ENCODE measurements at regions not wholly inside any gene's neighbourhood (a gene's known extent, or its start where the extent isn't known, plus 50 kb on each side); places are given as distances from the start of the nearest gene placed in this dataset.
"Not testable (repeated sequence)": the region's sequence is repeated elsewhere in the genome, so short reads cannot be mapped to it uniquely, and the experiment has no call there.

DNA sequence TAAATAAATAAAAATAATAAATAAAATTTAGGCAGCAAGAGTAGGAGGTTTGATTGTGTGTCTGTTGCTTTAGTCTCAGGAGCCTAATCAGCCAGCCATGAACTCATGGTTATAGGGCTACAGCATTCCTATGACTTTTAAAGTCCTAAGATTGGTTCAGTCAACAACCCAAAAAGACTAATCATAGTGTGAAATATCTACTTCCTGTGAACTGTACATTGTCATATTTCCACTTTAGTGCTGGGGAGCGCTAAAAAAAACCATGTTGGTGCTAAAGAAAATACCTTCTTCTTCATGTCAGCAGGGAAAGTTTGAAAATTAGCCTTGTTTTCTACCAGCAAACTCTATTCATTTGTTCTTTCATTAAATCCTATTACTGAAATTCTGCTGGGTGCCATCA is 521.6 kb downstream of the RNF144A start:
- DNase-seq (no peak), ATAC-seq (ENCODE audit: low read depth in 2 of 2) (no peak)
- Histone ChIP-seq H3K9me3 (ENCODE audit: control insufficient read depth in 2 of 2, low read length in 2 of 2) (no peaks in the 10 kb centered on the region), H3K4me1 (ENCODE audit: control insufficient read depth, insufficient read depth, low read length, poor library complexity, severe bottlenecking) (no peaks in the 10 kb centered on the region), H3K27ac (ENCODE audit: insufficient read depth, low read length, poor library complexity, severe bottlenecking) (no peak overlapping the region), H3K36me3 (ENCODE audit: control insufficient read depth, insufficient read depth, low read length) (no peaks in the 10 kb centered on the region), H3K27me3 (ENCODE audit: control insufficient read depth, insufficient read depth, low read length) (no peaks in the 10 kb centered on the region), H3K4me3 (ENCODE audit: low read depth, low read length) (no peak overlapping the region)
- peaks cover 16% of the 10 kb centered on the region for H3K27me3 Mint-ChIP-seq
- H3K9me3 Mint-ChIP-seq = peaks cover 0 to 4% (median 0%) of the 10 kb centered on the region in 7 donors
- H3K27ac Mint-ChIP-seq = no peak overlapping the region
- H3K4me3 Mint-ChIP-seq = no peak overlapping the region
- H3K4me1 Mint-ChIP-seq = no peaks in the 10 kb centered on the region
- H3K36me3 Mint-ChIP-seq = no peaks in the 10 kb centered on the region

- no peaks in the 10 kb centered on the region for H3K4me1 ChIP-seq (ENCODE audit: control insufficient read depth, insufficient read depth, low read length, poor library complexity, severe bottlenecking)
- no peak for ATAC-seq (ENCODE audit: low read depth in 2 of 2)
- H3K27me3 ChIP-seq (ENCODE audit: control insufficient read depth, insufficient read depth, low read length) = no peaks in the 10 kb centered on the region
- Mint-ChIP-seq H3K4me1 (no peaks in the 10 kb centered on the region), H3K4me3 (no peak overlapping the region), H3K27me3 (peaks cover 15% of the 10 kb centered on the region), H3K27ac (no peak overlapping the region), H3K36me3 (no peaks in the 10 kb centered on the region), H3K9me3 (peaks cover 0 to 4% (median 0%) of the 10 kb centered on the region in 7 donors)
- H3K4me3 ChIP-seq (ENCODE audit: low read depth, low read length) = no peak overlapping the region
- DNase-seq = no peak
- no peaks in the 10 kb centered on the region for H3K36me3 ChIP-seq (ENCODE audit: control insufficient read depth, insufficient read depth, low read length)
- H3K9me3 ChIP-seq (ENCODE audit: control insufficient read depth in 2 of 2, low read length in 2 of 2) = no peaks in the 10 kb centered on the region
- H3K27ac ChIP-seq (ENCODE audit: insufficient read depth, low read length, poor library complexity, severe bottlenecking) = no peak overlapping the region
These were observed 523.8 kb downstream of the RNF144A start for GRCh38 chr2:7440977-7441376.

GRCh38 chr2:7441841-7442240 is 524.6 kb downstream of the RNF144A start:
- not testable (repeated sequence) for H3K4me3 Mint-ChIP-seq; H3K4me1 ChIP-seq (ENCODE audit: control insufficient read depth, insufficient read depth, low read length, poor library complexity, severe bottlenecking); H3K27ac ChIP-seq (ENCODE audit: insufficient read depth, low read length, poor library complexity, severe bottlenecking); H3K36me3 Mint-ChIP-seq; H3K36me3 ChIP-seq (ENCODE audit: control insufficient read depth, insufficient read depth, low read length); H3K27me3 ChIP-seq (ENCODE audit: control insufficient read depth, insufficient read depth, low read length); H3K9me3 Mint-ChIP-seq; H3K27ac Mint-ChIP-seq; H3K4me1 Mint-ChIP-seq; H3K9me3 ChIP-seq (ENCODE audit: control insufficient read depth in 2 of 2, low read length in 2 of 2); DNase-seq; H3K27me3 Mint-ChIP-seq; ATAC-seq (ENCODE audit: low read depth in 2 of 2); H3K4me3 ChIP-seq (ENCODE audit: low read depth, low read length)

GRCh38 chr2:7444626-7445025 is 527.4 kb downstream of the RNF144A start:
- ATAC-seq (ENCODE audit: low read depth in 2 of 2) (no peak), DNase-seq (no peak)
- H3K27ac ChIP-seq (ENCODE audit: insufficient read depth, low read length, poor library complexity, severe bottlenecking) = no peak overlapping the region
- Mint-ChIP-seq H3K4me3 (no peak overlapping the region), H3K4me1 (no peaks in the 10 kb centered on the region), H3K27me3 (peaks cover 5% of the 10 kb centered on the region), H3K9me3 (peaks cover 0 to 4% (median 0%) of the 10 kb centered on the region in 7 donors), H3K27ac (no peak overlapping the region), H3K36me3 (no peaks in the 10 kb centered on the region)
- no peaks in the 10 kb centered on the region for H3K27me3 ChIP-seq (ENCODE audit: control insufficient read depth, insufficient read depth, low read length)
- H3K36me3 ChIP-seq (ENCODE audit: control insufficient read depth, insufficient read depth, low read length) = no peaks in the 10 kb centered on the region
- no peaks in the 10 kb centered on the region for H3K4me1 ChIP-seq (ENCODE audit: control insufficient read depth, insufficient read depth, low read length, poor library complexity, severe bottlenecking)
- no peaks in the 10 kb centered on the region for H3K9me3 ChIP-seq (ENCODE audit: control insufficient read depth in 2 of 2, low read length in 2 of 2)
- H3K4me3 ChIP-seq (ENCODE audit: low read depth, low read length) = no peak overlapping the region

DNA sequence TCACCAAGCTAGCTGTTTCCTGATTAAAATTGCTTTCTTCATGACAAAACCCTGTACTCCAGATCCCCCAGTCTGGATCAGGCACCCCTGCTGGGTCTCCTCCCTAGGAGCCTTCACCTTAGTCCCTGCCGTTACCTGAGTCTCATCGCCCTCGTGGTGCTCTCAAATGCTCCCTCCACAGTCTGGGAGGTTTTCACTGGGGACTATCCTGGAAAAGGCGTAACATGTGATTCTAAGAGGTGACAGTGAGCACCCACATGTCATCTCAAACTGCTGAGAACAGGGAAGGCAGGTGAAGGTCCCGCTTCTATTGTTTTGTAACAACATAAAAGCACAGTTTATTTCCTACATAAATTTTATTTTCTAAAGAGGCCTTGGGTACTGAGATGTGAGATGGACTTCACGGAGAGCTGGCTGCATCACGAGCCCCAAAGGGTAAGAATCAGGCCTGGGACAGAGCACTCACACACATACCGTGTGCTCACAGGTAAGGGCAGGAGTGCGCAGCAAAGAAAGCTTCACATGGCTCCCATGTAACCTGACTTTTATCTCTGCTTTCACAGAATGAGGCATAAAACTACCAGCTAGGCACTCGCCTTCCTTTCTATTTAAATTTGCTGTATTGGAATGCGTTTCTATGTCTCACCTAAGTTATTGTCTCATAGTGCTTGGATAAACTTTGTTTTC is 531.5 kb downstream of the RNF144A start:
- peaks cover 0 to 27% (median under 1%) of the 10 kb centered on the region in 4 donors for H3K4me1 Mint-ChIP-seq
- H3K36me3 Mint-ChIP-seq = no peaks in the 10 kb centered on the region

DNA sequence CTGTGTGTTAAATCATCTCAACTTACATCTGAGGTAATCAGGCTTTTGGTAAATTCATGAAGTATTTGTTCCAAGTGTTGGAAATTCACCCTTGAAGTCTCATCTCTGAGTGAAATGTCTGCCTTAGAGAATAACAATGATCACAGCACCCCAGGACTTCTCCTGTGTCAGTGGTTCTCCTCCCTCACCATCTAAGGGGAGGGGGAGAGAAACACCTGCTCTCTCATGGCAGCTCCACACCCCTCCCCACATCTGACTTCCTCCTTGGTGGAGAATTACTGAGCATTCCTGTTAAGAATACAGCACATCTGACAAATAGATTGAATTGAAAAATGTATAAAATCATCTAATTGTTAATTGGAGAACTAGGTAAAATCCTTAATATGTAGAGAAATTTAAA is 532.1 kb downstream of the RNF144A start:
- H3K36me3 Mint-ChIP-seq = no peaks in the 10 kb centered on the region
- DNase-seq (no peak), ATAC-seq (ENCODE audit: low read depth in 2 of 2) (no peak)
- Histone ChIP-seq H3K4me3 (ENCODE audit: low read depth, low read length) (no peak overlapping the region), H3K27me3 (ENCODE audit: control insufficient read depth, insufficient read depth, low read length) (peaks cover 4% of the 10 kb centered on the region), H3K4me1 (ENCODE audit: control insufficient read depth, insufficient read depth, low read length, poor library complexity, severe bottlenecking) (no peaks in the 10 kb centered on the region), H3K9me3 (ENCODE audit: control insufficient read depth in 2 of 2, low read length in 2 of 2) (no peaks in the 10 kb centered on the region), H3K27ac (ENCODE audit: insufficient read depth, low read length, poor library complexity, severe bottlenecking) (no peak overlapping the region), H3K36me3 (ENCODE audit: control insufficient read depth, insufficient read depth, low read length) (no peaks in the 10 kb centered on the region)
- peak overlapping the region in 1 of 3 donors; percentile 32 for H3K27ac Mint-ChIP-seq
- H3K4me3 Mint-ChIP-seq = no peak overlapping the region
- peaks cover 8% of the 10 kb centered on the region for H3K27me3 Mint-ChIP-seq
- peaks cover 0 to 27% (median under 1%) of the 10 kb centered on the region in 4 donors for H3K4me1 Mint-ChIP-seq
- H3K9me3 Mint-ChIP-seq = no peaks in the 10 kb centered on the region

More for the DNA sequence above, 531.5 kb downstream of the RNF144A start:
- no peak overlapping the region for H3K27ac Mint-ChIP-seq
- DNase-seq = no peak
- H3K36me3 ChIP-seq (ENCODE audit: control insufficient read depth, insufficient read depth, low read length) = no peaks in the 10 kb centered on the region
- no peak overlapping the region for H3K4me3 Mint-ChIP-seq
- no peak overlapping the region for H3K27ac ChIP-seq (ENCODE audit: insufficient read depth, low read length, poor library complexity, severe bottlenecking)
- no peak overlapping the region for H3K4me3 ChIP-seq (ENCODE audit: low read depth, low read length)
- H3K27me3 Mint-ChIP-seq = peaks cover 8% of the 10 kb centered on the region
- no peaks in the 10 kb centered on the region for H3K9me3 ChIP-seq (ENCODE audit: control insufficient read depth in 2 of 2, low read length in 2 of 2)
- H3K9me3 Mint-ChIP-seq = no peaks in the 10 kb centered on the region
- H3K27me3 ChIP-seq (ENCODE audit: control insufficient read depth, insufficient read depth, low read length) = peaks cover 4% of the 10 kb centered on the region
- H3K4me1 ChIP-seq (ENCODE audit: control insufficient read depth, insufficient read depth, low read length, poor library complexity, severe bottlenecking) = no peaks in the 10 kb centered on the region
- ATAC-seq (ENCODE audit: low read depth in 2 of 2) = no peak

DNA sequence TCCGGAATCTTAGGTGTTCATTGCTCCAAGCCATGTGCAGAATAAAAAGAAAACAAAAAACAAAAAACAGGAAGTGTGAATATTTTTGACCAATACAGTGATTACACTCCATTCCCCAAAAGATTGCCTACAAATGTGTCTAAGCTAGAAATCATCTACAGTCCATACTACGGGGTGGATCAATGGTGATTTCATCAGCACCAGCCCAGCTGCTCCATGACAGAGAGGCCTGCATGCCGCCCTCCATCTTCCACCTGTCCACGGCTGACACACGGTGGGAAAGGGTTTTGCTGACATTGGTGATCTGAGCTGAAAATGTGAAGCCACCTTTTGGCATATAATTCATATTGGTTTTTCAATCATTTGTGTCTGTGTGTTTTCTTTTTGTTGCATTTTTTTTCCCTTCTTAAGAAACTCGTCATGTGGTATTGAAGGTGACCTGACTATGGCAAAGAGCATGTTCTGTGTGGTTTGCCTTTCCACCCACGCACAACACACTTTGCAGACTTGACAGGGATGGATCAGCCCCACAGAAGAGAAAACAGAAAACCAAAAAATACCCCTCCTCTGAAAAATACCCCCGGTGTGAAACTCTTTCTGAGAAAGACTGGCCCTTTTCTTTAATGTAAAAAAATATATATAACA is 533.1 kb downstream of the RNF144A start:
- no peaks in the 10 kb centered on the region for H3K9me3 Mint-ChIP-seq
- H3K27me3 Mint-ChIP-seq = peaks cover 8% of the 10 kb centered on the region
- ATAC-seq (ENCODE audit: low read depth in 2 of 2) (no peak), DNase-seq (peak in 1 of 3 donors; percentile 4)
- no peaks in the 10 kb centered on the region for H3K4me1 ChIP-seq (ENCODE audit: control insufficient read depth, insufficient read depth, low read length, poor library complexity, severe bottlenecking)
- H3K27me3 ChIP-seq (ENCODE audit: control insufficient read depth, insufficient read depth, low read length) = peaks cover 4% of the 10 kb centered on the region
- no peaks in the 10 kb centered on the region for H3K9me3 ChIP-seq (ENCODE audit: control insufficient read depth in 2 of 2, low read length in 2 of 2)
- H3K4me3 Mint-ChIP-seq = no peak overlapping the region
- H3K36me3 Mint-ChIP-seq = no peaks in the 10 kb centered on the region
- H3K27ac Mint-ChIP-seq = peak overlapping the region in 2 of 3 donors; percentile 61 to 62
- no peaks in the 10 kb centered on the region for H3K36me3 ChIP-seq (ENCODE audit: control insufficient read depth, insufficient read depth, low read length)
- no peak overlapping the region for H3K4me3 ChIP-seq (ENCODE audit: low read depth, low read length)
- peaks cover 0 to 27% (median under 1%) of the 10 kb centered on the region in 4 donors for H3K4me1 Mint-ChIP-seq
- no peak overlapping the region for H3K27ac ChIP-seq (ENCODE audit: insufficient read depth, low read length, poor library complexity, severe bottlenecking)

GRCh38 chr2:7450833-7451190 is 533.6 kb downstream of the RNF144A start:
- H3K4me3 ChIP-seq (ENCODE audit: low read depth, low read length) = no peak overlapping the region
- H3K4me1 ChIP-seq (ENCODE audit: control insufficient read depth, insufficient read depth, low read length, poor library complexity, severe bottlenecking) = no peaks in the 10 kb centered on the region
- H3K9me3 Mint-ChIP-seq = no peaks in the 10 kb centered on the region

More at GRCh38 chr2:7450833-7451190, 533.6 kb downstream of the RNF144A start:
- Mint-ChIP-seq H3K36me3 (no peaks in the 10 kb centered on the region), H3K27ac (peak overlapping the region in 1 of 3 donors; percentile 61), H3K27me3 (peaks cover 8% of the 10 kb centered on the region), H3K4me1 (peaks cover 0 to 27% (median under 1%) of the 10 kb centered on the region in 4 donors), H3K4me3 (no peak overlapping the region)
- ATAC-seq (ENCODE audit: low read depth in 2 of 2) = no peak
- no peaks in the 10 kb centered on the region for H3K36me3 ChIP-seq (ENCODE audit: control insufficient read depth, insufficient read depth, low read length)
- no peaks in the 10 kb centered on the region for H3K9me3 ChIP-seq (ENCODE audit: control insufficient read depth in 2 of 2, low read length in 2 of 2)
- H3K27me3 ChIP-seq (ENCODE audit: control insufficient read depth, insufficient read depth, low read length) = peaks cover 4% of the 10 kb centered on the region
- H3K27ac ChIP-seq (ENCODE audit: insufficient read depth, low read length, poor library complexity, severe bottlenecking) = no peak overlapping the region
- DNase-seq = no peak
